ENCODE measurements at regions not wholly inside any gene's neighbourhood (a gene's known extent, or its start where the extent isn't known, plus 50 kb on each side); places are given as distances from the start of the nearest gene placed in this dataset.

- H3K36me3 Mint-ChIP-seq (ENCODE audit: low read depth, unreplicated experiment): no peaks in the 10 kb centered on the region
- no peak overlapping the region for H3K4me3 Mint-ChIP-seq (ENCODE audit: unreplicated experiment)
Observed at GRCh38 chr3:170787464-170787863, 82.5 kb downstream of the RPL22L1 start.

GRCh38 chr3:170785454-170785853, 84.5 kb downstream of the RPL22L1 start:
- H4K20me1 ChIP-seq (ENCODE audit: insufficient read depth, low read length): no peaks in the 10 kb centered on the region
- no peaks in the 10 kb centered on the region for H3K79me2 ChIP-seq (ENCODE audit: insufficient read depth, low read length)
- no peaks in the 10 kb centered on the region for H3K9me3 ChIP-seq (ENCODE audit: insufficient read depth, low read depth, low read length)
- Mint-ChIP-seq H3K36me3 (ENCODE audit: low read depth, unreplicated experiment) (no peaks in the 10 kb centered on the region), H3K9me3 (ENCODE audit: unreplicated experiment) (no peaks in the 10 kb centered on the region), H3K27me3 (ENCODE audit: low read depth, unreplicated experiment) (peaks cover 4% of the 10 kb centered on the region), H3K27ac (ENCODE audit: unreplicated experiment) (no peak overlapping the region), H3K4me1 (ENCODE audit: low read depth, unreplicated experiment) (no peaks in the 10 kb centered on the region), H3K4me3 (ENCODE audit: unreplicated experiment) (no peak overlapping the region)
- no peak overlapping the region for H3K9ac ChIP-seq (ENCODE audit: low read length)
- H3K36me3 ChIP-seq (ENCODE audit: insufficient read depth, low read length): no peaks in the 10 kb centered on the region
- FAIRE-seq: no peak
- TF ChIP-seq CTCF (IDR thresholded peaks at IDR 0.05; ENCODE audit: insufficient read depth, low read depth, low read length) (no peak), EZH2 (IDR thresholded peaks at IDR 0.05; ENCODE audit: insufficient read depth, low read length) (no peak)
- H3K4me3 ChIP-seq (ENCODE audit: insufficient read depth, low read depth, low read length): no peak overlapping the region
- no peaks in the 10 kb centered on the region for H3K27me3 ChIP-seq (ENCODE audit: insufficient read depth, low read length)
- no peak overlapping the region for H2AFZ ChIP-seq (ENCODE audit: low read depth, low read length)
- no peak for DNase-seq (ENCODE audit: low read depth)
- H3K27ac ChIP-seq (ENCODE audit: low read depth, low read length): no peak overlapping the region
- H3K4me2 ChIP-seq (ENCODE audit: low read length): no peak overlapping the region
- H3K4me1 ChIP-seq (ENCODE audit: insufficient read depth, low read length): no peaks in the 10 kb centered on the region

More at GRCh38 chr3:170787464-170787863, 82.5 kb downstream of the RPL22L1 start:
- TF ChIP-seq CTCF (IDR thresholded peaks at IDR 0.05; ENCODE audit: insufficient read depth, low read depth, low read length): no peak
- TF ChIP-seq EZH2 (IDR thresholded peaks at IDR 0.05; ENCODE audit: insufficient read depth, low read length): no peak
- Histone ChIP-seq H3K4me1 (ENCODE audit: insufficient read depth, low read length) (no peaks in the 10 kb centered on the region), H3K27ac (ENCODE audit: low read depth, low read length) (no peak overlapping the region), H3K4me3 (ENCODE audit: insufficient read depth, low read depth, low read length) (no peak overlapping the region), H3K27me3 (ENCODE audit: insufficient read depth, low read length) (no peaks in the 10 kb centered on the region), H3K36me3 (ENCODE audit: insufficient read depth, low read length) (no peaks in the 10 kb centered on the region), H3K79me2 (ENCODE audit: insufficient read depth, low read length) (no peaks in the 10 kb centered on the region), H3K9me3 (ENCODE audit: insufficient read depth, low read depth, low read length) (no peaks in the 10 kb centered on the region), H3K9ac (ENCODE audit: low read length) (no peak overlapping the region), H2AFZ (ENCODE audit: low read depth, low read length) (no peak overlapping the region), H4K20me1 (ENCODE audit: insufficient read depth, low read length) (no peaks in the 10 kb centered on the region), H3K4me2 (ENCODE audit: low read length) (no peak overlapping the region)
- no peaks in the 10 kb centered on the region for H3K27me3 Mint-ChIP-seq (ENCODE audit: low read depth, unreplicated experiment)
- H3K9me3 Mint-ChIP-seq (ENCODE audit: unreplicated experiment): no peaks in the 10 kb centered on the region
- DNase-seq (ENCODE audit: low read depth): no peak
- H3K27ac Mint-ChIP-seq (ENCODE audit: unreplicated experiment): no peak overlapping the region
- H3K4me1 Mint-ChIP-seq (ENCODE audit: low read depth, unreplicated experiment): no peaks in the 10 kb centered on the region
- FAIRE-seq: no peak

- Histone ChIP-seq H3K4me1 (ENCODE audit: insufficient read depth, low read length) (no peaks in the 10 kb centered on the region), H3K9ac (ENCODE audit: low read length) (no peak overlapping the region), H3K36me3 (ENCODE audit: insufficient read depth, low read length) (no peaks in the 10 kb centered on the region), H3K9me3 (ENCODE audit: insufficient read depth, low read depth, low read length) (no peaks in the 10 kb centered on the region), H3K27me3 (ENCODE audit: insufficient read depth, low read length) (no peaks in the 10 kb centered on the region), H3K4me3 (ENCODE audit: insufficient read depth, low read depth, low read length) (no peak overlapping the region), H4K20me1 (ENCODE audit: insufficient read depth, low read length) (no peaks in the 10 kb centered on the region), H3K4me2 (ENCODE audit: low read length) (no peak overlapping the region), H2AFZ (ENCODE audit: low read depth, low read length) (no peak overlapping the region), H3K79me2 (ENCODE audit: insufficient read depth, low read length) (no peaks in the 10 kb centered on the region), H3K27ac (ENCODE audit: low read depth, low read length) (no peak overlapping the region)
- Mint-ChIP-seq H3K36me3 (ENCODE audit: low read depth, unreplicated experiment) (no peaks in the 10 kb centered on the region), H3K27me3 (ENCODE audit: low read depth, unreplicated experiment) (peaks cover 6% of the 10 kb centered on the region), H3K4me1 (ENCODE audit: low read depth, unreplicated experiment) (no peaks in the 10 kb centered on the region), H3K27ac (ENCODE audit: unreplicated experiment) (no peak overlapping the region), H3K9me3 (ENCODE audit: unreplicated experiment) (no peaks in the 10 kb centered on the region), H3K4me3 (ENCODE audit: unreplicated experiment) (no peak overlapping the region)
- DNase-seq (ENCODE audit: low read depth) (no peak), FAIRE-seq (no peak)
- TF ChIP-seq EZH2 (IDR thresholded peaks at IDR 0.05; ENCODE audit: insufficient read depth, low read length): no peak
- no peak for TF ChIP-seq CTCF (IDR thresholded peaks at IDR 0.05; ENCODE audit: insufficient read depth, low read depth, low read length)
Observed at GRCh38 chr3:170784406-170784805, 85.6 kb downstream of the RPL22L1 start.
